Sigmoid colon (tissue), 6 donors: ENCODE measurements at regions not wholly inside any gene's neighbourhood (a gene's known extent, or its start where the extent isn't known, plus 50 kb on each side); places are given as distances from the start of the nearest gene placed in this dataset.

Source experiments
- DNase-seq: peaks from one replicate; pipeline ENCODE4 v3.0.0-alpha.2; 2019
- H3K27ac ChIP-seq, 4 donors: fragments of 200-600 bp; sonication (generic); one replicate each; pipeline ENCODE4 v1.5.1; 2016 to 2019; ENCODE audit warnings: mild to moderate bottlenecking in 1 of 4
- H3K27me3 ChIP-seq, 3 donors: fragments of 200-600 bp; sonication (generic); one replicate each; pipeline ENCODE4 v1.5.1; 2019; ENCODE audit warnings: mild to moderate bottlenecking in 1 of 3
- H3K36me3 ChIP-seq, 4 donors: fragments of 200-600 bp; sonication (generic); one replicate each; pipeline ENCODE4 v1.5.1; 2016 to 2019
- H3K4me1 ChIP-seq, 4 donors: fragments of 200-600 bp; sonication (generic); one replicate each; pipeline ENCODE4 v1.5.1; 2017 to 2019
- H3K4me3 ChIP-seq, 4 donors: fragments of 200-600 bp; sonication (generic); one replicate each; pipeline ENCODE4 v1.5.1; 2017 to 2019; ENCODE audit warnings: mild to moderate bottlenecking in 2 of 4, moderate library complexity in 1 of 4
- H3K9me3 ChIP-seq, 4 donors: fragments of 200-600 bp in 3 of 4; sonication (generic) in 3 of 4; one replicate each; pipeline versions ENCODE4 v1.5.1 to v1.6.1; 2013 to 2019
- CTCF ChIP-seq, 4 experiments: fragments of 450-650 bp in 3 of 4; fragments of 200-600 bp in 1 of 4; IDR thresholded peaks; one replicate each; pipeline ENCODE4 v1.5.1; 2016 to 2019; ENCODE audit warnings: antibody characterized with exemption in 4 of 4, mild to moderate bottlenecking in 3 of 4, moderate library complexity in 2 of 4
- EP300 ChIP-seq, 4 donors: sonication (generic); formaldehyde crosslinking; IDR thresholded peaks; one replicate each; pipeline ENCODE4 v1.6.1; 2017; ENCODE audit warnings: antibody characterized with exemption in 4 of 4
- POLR2A ChIP-seq, 2 donors: fragments of 450-650 bp; IDR thresholded peaks; one replicate each; pipeline ENCODE4 v1.6.1; 2016; ENCODE audit warnings: antibody characterized with exemption in 2 of 2, mild to moderate bottlenecking in 2 of 2, moderate library complexity in 2 of 2
- POLR2AphosphoS5 ChIP-seq, 4 donors: sonication (generic); formaldehyde crosslinking; IDR thresholded peaks; one replicate each; pipeline ENCODE4 v1.6.1; 2017; ENCODE audit warnings: antibody characterized with exemption in 4 of 4
- WGBS, 2 donors: extraction: QIAGEN DNeasy Blood & Tissue Kit; methylation state at CpG; one replicate each; pipeline ENCODE4 v1.1.7; 2013; 5-methylcytosine and 5-hydroxymethylcytosine counted together
- intact Hi-C: fragments of 100-400 bp; cut with DNase I; formaldehyde crosslinking; loops from one replicate; pipeline ENCODE4 v1.15.1; 2023
- donor health status: healthy with polysubstance abuse.
- donor health status: healthy.

- TF ChIP-seq EP300 (IDR thresholded peaks at IDR 0.05) (no peak), CTCF (IDR thresholded peaks at IDR 0.05) (peak in 2 of 4 experiments; percentile 37 to 40)
- no peak overlapping the region for H3K4me3 ChIP-seq
- H3K27me3 ChIP-seq, result no peaks in the 10 kb centered on the region
- no peak overlapping the region for H3K27ac ChIP-seq
- WGBS, 2 donors, result 0% methylated on average over 1 of the region's 1 CpG
- no peak for DNase-seq
- H3K36me3 ChIP-seq, result no peaks in the 10 kb centered on the region
- no peaks in the 10 kb centered on the region for H3K9me3 ChIP-seq
- intact Hi-C loops, result loop anchor here (1.0 kb wide), 1 partner anchor 170 kb away; no protein-coding TSS in a partner anchor
- H3K4me1 ChIP-seq, result no peaks in the 10 kb centered on the region
Observed at GRCh38 chr2:63692002-63692606, 103.3 kb downstream of the MDH1 start.

- peaks cover 0 to 5% (median 0%) of the 10 kb centered on the region in 4 donors for H3K4me1 ChIP-seq
- H3K9me3 ChIP-seq, result no peaks in the 10 kb centered on the region
- H3K27me3 ChIP-seq, result no peaks in the 10 kb centered on the region
- TF ChIP-seq POLR2AphosphoS5 (IDR thresholded peaks at IDR 0.05) (no peak), POLR2A (IDR thresholded peaks at IDR 0.05) (no peak), CTCF (IDR thresholded peaks at IDR 0.05) (no peak), EP300 (IDR thresholded peaks at IDR 0.05) (no peak)
- H3K36me3 ChIP-seq, result no peaks in the 10 kb centered on the region
- no peak for DNase-seq
- no peak overlapping the region for H3K4me3 ChIP-seq
- intact Hi-C loops, result loop anchor here (5.0 kb wide), 1 partner anchor 147 kb away; the partner anchor contains the start of gene UGP2
- H3K27ac ChIP-seq, result no peak overlapping the region
Observed at GRCh38 chr2:63695583-63695982, 106.8 kb downstream of the MDH1 start.

- intact Hi-C loops, result loop anchor here (5.0 kb wide), 1 partner anchor 146 kb away; the partner anchor contains the start of gene UGP2
- no peak overlapping the region for H3K27ac ChIP-seq
- TF ChIP-seq POLR2A (IDR thresholded peaks at IDR 0.05), result no peak
- no peak for TF ChIP-seq CTCF (IDR thresholded peaks at IDR 0.05)
- TF ChIP-seq POLR2AphosphoS5 (IDR thresholded peaks at IDR 0.05), result no peak
- TF ChIP-seq EP300 (IDR thresholded peaks at IDR 0.05), result no peak
Observed at GRCh38 chr2:63696496-63696895, 107.7 kb downstream of the MDH1 start.

GRCh38 chr2:63697160-63697559 is 108.4 kb downstream of the MDH1 start:
- WGBS, 2 donors, result 80 to 90% methylated on average over 4 of the region's 4 CpGs
- intact Hi-C loops, result loop anchor here (5.0 kb wide), 1 partner anchor 145 kb away; the partner anchor contains the start of gene UGP2
- no peaks in the 10 kb centered on the region for H3K27me3 ChIP-seq

More at GRCh38 chr2:63696496-63696895, 107.7 kb downstream of the MDH1 start:
- Histone ChIP-seq H3K4me1 (peaks cover 0 to 5% (median 0%) of the 10 kb centered on the region in 4 donors), H3K4me3 (no peak overlapping the region), H3K9me3 (no peaks in the 10 kb centered on the region), H3K36me3 (no peaks in the 10 kb centered on the region), H3K27me3 (no peaks in the 10 kb centered on the region)
- DNase-seq, result no peak
- 10 to 77% methylated on average over 1 of the region's 1 CpG for WGBS, 2 donors

More at GRCh38 chr2:63697160-63697559, 108.4 kb downstream of the MDH1 start:
- no peaks in the 10 kb centered on the region for H3K36me3 ChIP-seq
- no peaks in the 10 kb centered on the region for H3K9me3 ChIP-seq
- no peak for DNase-seq
- H3K4me1 ChIP-seq, result peaks cover 0 to 5% (median 0%) of the 10 kb centered on the region in 4 donors
- H3K27ac ChIP-seq, result no peak overlapping the region
- H3K4me3 ChIP-seq, result no peak overlapping the region
- TF ChIP-seq EP300 (IDR thresholded peaks at IDR 0.05), result no peak
- no peak for TF ChIP-seq CTCF (IDR thresholded peaks at IDR 0.05)
- TF ChIP-seq POLR2AphosphoS5 (IDR thresholded peaks at IDR 0.05), result no peak
- no peak for TF ChIP-seq POLR2A (IDR thresholded peaks at IDR 0.05)
